ENCODE measurements at regions not wholly inside any gene's neighbourhood (a gene's known extent, or its start where the extent isn't known, plus 50 kb on each side); places are given as distances from the start of the nearest gene placed in this dataset.

GRCh38 chr5:115461506-115462290 is 82.9 kb downstream of the FEM1C start:
- Histone ChIP-seq H3K36me3 (no peaks in the 10 kb centered on the region), H3K9me3 (no peaks in the 10 kb centered on the region), H3K4me3 (no peak overlapping the region), H3K27me3 (no peaks in the 10 kb centered on the region), H3K27ac (peak overlapping the region; percentile 64 to 80 (median 74)), H3K4me1 (peaks cover 33 to 41% of the 10 kb centered on the region in 2 donors)
- in situ Hi-C loops (cut with MboI; ENCODE audit: low sequenced_read_pairs in 4 of 4), result no loop called here
- ATAC-seq, result peak in 1 of 2 donors; percentile 55
- no peak for TF ChIP-seq POLR2A (IDR thresholded peaks at IDR 0.05)
- TF ChIP-seq CTCF (IDR thresholded peaks at IDR 0.05 in 4 of 5, conservative IDR thresholded peaks at IDR 0.05 in 1 of 5), result no peak
- peak in 1 of 2 donors; percentile 40 for DNase-seq
- intact Hi-C loops (cut with DNase I; ENCODE audit: low total_unique reads), result loop anchor here (2.0 kb wide), 1 partner anchor 81 kb away; no protein-coding TSS in a partner anchor

- no peaks in the 10 kb centered on the region for H3K36me3 ChIP-seq
- no peaks in the 10 kb centered on the region for H3K9me3 ChIP-seq
- no peak for TF ChIP-seq POLR2A (IDR thresholded peaks at IDR 0.05)
- no peak for TF ChIP-seq CTCF (IDR thresholded peaks at IDR 0.05 in 4 of 5, conservative IDR thresholded peaks at IDR 0.05 in 1 of 5)
- intact Hi-C loops (cut with DNase I; ENCODE audit: low total_unique reads), result loop anchor here (2.0 kb wide), 1 partner anchor 82 kb away; no protein-coding TSS in a partner anchor
- in situ Hi-C loops (cut with MboI; ENCODE audit: low sequenced_read_pairs in 4 of 4), result no loop called here
- peak overlapping the region; percentile 64 to 80 (median 74) for H3K27ac ChIP-seq
- no peak overlapping the region for H3K4me3 ChIP-seq
- ATAC-seq (peak in 1 of 2 donors; percentile 63), DNase-seq (no peak)
- H3K27me3 ChIP-seq, result no peaks in the 10 kb centered on the region
- H3K4me1 ChIP-seq, result peaks cover 36 to 42% of the 10 kb centered on the region in 2 donors
Measured at GRCh38 chr5:115461093-115461492, 83.5 kb downstream of the FEM1C start.

GRCh38 chr5:115460472-115460871 is 84.1 kb downstream of the FEM1C start:
- ATAC-seq, result peak; percentile 78 to 85
- H3K4me1 ChIP-seq, result peaks cover 42 to 46% of the 10 kb centered on the region in 2 donors

GRCh38 chr5:115459855-115460341 is 84.7 kb downstream of the FEM1C start:
- Histone ChIP-seq H3K27ac (peak overlapping the region; percentile 64 to 80 (median 74)), H3K36me3 (no peaks in the 10 kb centered on the region), H3K4me1 (peaks cover 45 to 52% of the 10 kb centered on the region in 2 donors), H3K9me3 (no peaks in the 10 kb centered on the region), H3K4me3 (no peak overlapping the region), H3K27me3 (no peaks in the 10 kb centered on the region)
- TF ChIP-seq POLR2A (IDR thresholded peaks at IDR 0.05) (no peak), CTCF (IDR thresholded peaks at IDR 0.05 in 4 of 5, conservative IDR thresholded peaks at IDR 0.05 in 1 of 5) (no peak)
- intact Hi-C loops (cut with DNase I; ENCODE audit: low total_unique reads), result loop anchor here (2.0 kb wide), 1 partner anchor 83 kb away; no protein-coding TSS in a partner anchor
- ATAC-seq (no peak), DNase-seq (no peak)
- in situ Hi-C loops (cut with MboI; ENCODE audit: low sequenced_read_pairs in 4 of 4), result no loop called here

More at GRCh38 chr5:115460472-115460871, 84.1 kb downstream of the FEM1C start:
- no peaks in the 10 kb centered on the region for H3K27me3 ChIP-seq
- intact Hi-C loops (cut with DNase I; ENCODE audit: low total_unique reads), result loop anchor here (2.0 kb wide), 1 partner anchor 82 kb away; no protein-coding TSS in a partner anchor
- in situ Hi-C loops (cut with MboI; ENCODE audit: low sequenced_read_pairs in 4 of 4), result no loop called here
- H3K36me3 ChIP-seq, result no peaks in the 10 kb centered on the region
- H3K9me3 ChIP-seq, result no peaks in the 10 kb centered on the region
- peak overlapping the region; percentile 64 to 80 (median 74) for H3K27ac ChIP-seq
- TF ChIP-seq POLR2A (IDR thresholded peaks at IDR 0.05), result peak; percentile 25 to 49
- TF ChIP-seq CTCF (IDR thresholded peaks at IDR 0.05 in 4 of 5, conservative IDR thresholded peaks at IDR 0.05 in 1 of 5), result no peak
- DNase-seq, result peak; percentile 62 to 76
- no peak overlapping the region for H3K4me3 ChIP-seq
